ENCODE measurements at regions not wholly inside any gene's neighbourhood (a gene's known extent, or its start where the extent isn't known, plus 50 kb on each side); places are given as distances from the start of the nearest gene placed in this dataset.

GRCh38 chr7:15805891-15806290, 119.4 kb upstream of the MEOX2 start:
- intact Hi-C loops (cut with micrococcal nuclease; ENCODE audit: unreplicated experiment) = no loop called here
- TF ChIP-seq REST (IDR thresholded peaks at IDR 0.05; ENCODE audit: insufficient read depth in 1 of 2, low read depth in 2 of 2, low read length in 1 of 2) (no peak), TCF7L2 (IDR thresholded peaks at IDR 0.05; ENCODE audit: low read depth, low read length) (no peak), POLR2AphosphoS5 (IDR thresholded peaks at IDR 0.05; ENCODE audit: low read depth, low read length) (no peak), SIN3A (IDR thresholded peaks at IDR 0.05; ENCODE audit: borderline replicate concordance, insufficient read depth, low read depth, low read length) (no peak)
- TF ChIP-seq, protein P1, sequence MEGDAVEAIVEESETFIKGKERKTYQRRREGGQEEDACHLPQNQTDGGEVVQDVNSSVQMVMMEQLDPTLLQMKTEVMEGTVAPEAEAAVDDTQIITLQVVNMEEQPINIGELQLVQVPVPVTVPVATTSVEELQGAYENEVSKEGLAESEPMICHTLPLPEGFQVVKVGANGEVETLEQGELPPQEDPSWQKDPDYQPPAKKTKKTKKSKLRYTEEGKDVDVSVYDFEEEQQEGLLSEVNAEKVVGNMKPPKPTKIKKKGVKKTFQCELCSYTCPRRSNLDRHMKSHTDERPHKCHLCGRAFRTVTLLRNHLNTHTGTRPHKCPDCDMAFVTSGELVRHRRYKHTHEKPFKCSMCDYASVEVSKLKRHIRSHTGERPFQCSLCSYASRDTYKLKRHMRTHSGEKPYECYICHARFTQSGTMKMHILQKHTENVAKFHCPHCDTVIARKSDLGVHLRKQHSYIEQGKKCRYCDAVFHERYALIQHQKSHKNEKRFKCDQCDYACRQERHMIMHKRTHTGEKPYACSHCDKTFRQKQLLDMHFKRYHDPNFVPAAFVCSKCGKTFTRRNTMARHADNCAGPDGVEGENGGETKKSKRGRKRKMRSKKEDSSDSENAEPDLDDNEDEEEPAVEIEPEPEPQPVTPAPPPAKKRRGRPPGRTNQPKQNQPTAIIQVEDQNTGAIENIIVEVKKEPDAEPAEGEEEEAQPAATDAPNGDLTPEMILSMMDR (IDR thresholded peaks at IDR 0.05) = no peak

DNA sequence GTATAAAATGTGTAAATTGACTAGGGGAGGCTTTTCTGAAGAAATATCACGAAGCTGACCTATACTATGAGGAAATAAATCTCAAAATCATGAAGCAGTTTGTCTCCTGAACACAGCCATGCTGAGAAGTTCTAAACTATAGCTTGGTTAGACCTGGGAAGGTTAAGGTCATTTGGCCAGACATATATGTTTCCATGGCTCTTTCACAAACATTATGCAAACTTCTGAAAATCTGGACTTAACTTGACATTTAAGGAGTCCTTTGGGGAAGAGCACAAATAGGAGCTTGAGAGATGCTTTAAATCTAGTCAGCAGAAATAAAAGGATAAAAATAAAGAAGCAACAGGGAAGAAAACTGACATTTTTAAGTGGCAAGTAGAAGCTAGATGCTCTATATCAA, 115.9 kb upstream of the MEOX2 start:
- H3K27me3 ChIP-seq (ENCODE audit: control insufficient read depth, insufficient read depth, low read length) = no peaks in the 10 kb centered on the region
- ATAC-seq = no peak

More at GRCh38 chr7:15805891-15806290, 119.4 kb upstream of the MEOX2 start:
- DNase-seq (ENCODE audit: low read depth, low spot score) = no peak
- no peak for ATAC-seq
- H3K9me3 ChIP-seq (ENCODE audit: control insufficient read depth, insufficient read depth, low read depth, low read length) = no peaks in the 10 kb centered on the region
- no peaks in the 10 kb centered on the region for H3K27me3 ChIP-seq (ENCODE audit: control insufficient read depth, insufficient read depth, low read length)
- in situ Hi-C loops (cut with HindIII; ENCODE audit: low pct_unique_long_range_greater_than_20kb, low sequenced_read_pairs) = no loop called here
- no peak overlapping the region for H3K27ac ChIP-seq (ENCODE audit: low read length)
- CTCF ChIA-PET = no interaction called here
- POLR2A ChIA-PET = no interaction called here
- H3K4me1 ChIP-seq (ENCODE audit: control insufficient read depth, insufficient read depth, low read length) = no peaks in the 10 kb centered on the region
- BruUV-seq (replicated peaks) = no TSS peak
- no peaks in the 10 kb centered on the region for H3K36me3 ChIP-seq (ENCODE audit: control insufficient read depth, insufficient read depth, low read length)
- H3K4me3 ChIP-seq (ENCODE audit: low read depth in 2 of 2, low read length in 2 of 2) = no peak overlapping the region

More for the DNA sequence above, 115.9 kb upstream of the MEOX2 start:
- Histone ChIP-seq H3K27ac (ENCODE audit: low read length) (no peak overlapping the region), H3K9me3 (ENCODE audit: control insufficient read depth, insufficient read depth, low read depth, low read length) (no peaks in the 10 kb centered on the region), H3K4me1 (ENCODE audit: control insufficient read depth, insufficient read depth, low read length) (no peaks in the 10 kb centered on the region), H3K4me3 (ENCODE audit: low read depth in 2 of 2, low read length in 2 of 2) (no peak overlapping the region), H3K36me3 (ENCODE audit: control insufficient read depth, insufficient read depth, low read length) (no peaks in the 10 kb centered on the region)
- in situ Hi-C loops (cut with HindIII; ENCODE audit: low pct_unique_long_range_greater_than_20kb, low sequenced_read_pairs) (no loop called here), intact Hi-C loops (cut with micrococcal nuclease; ENCODE audit: unreplicated experiment) (no loop called here)
- ChIA-PET CTCF (interaction anchor here (0.6 kb wide), 1 partner anchor 24 kb away, joined by 3 read pairs; no protein-coding TSS in a partner anchor), POLR2A (no interaction called here)
- no peak for TF ChIP-seq REST (IDR thresholded peaks at IDR 0.05; ENCODE audit: insufficient read depth in 1 of 2, low read depth in 2 of 2, low read length in 1 of 2)
- TF ChIP-seq SIN3A (IDR thresholded peaks at IDR 0.05; ENCODE audit: borderline replicate concordance, insufficient read depth, low read depth, low read length) = no peak
- no peak for TF ChIP-seq POLR2AphosphoS5 (IDR thresholded peaks at IDR 0.05; ENCODE audit: low read depth, low read length)
- TF ChIP-seq, protein P1 (IDR thresholded peaks at IDR 0.05) = no peak
- no peak for TF ChIP-seq TCF7L2 (IDR thresholded peaks at IDR 0.05; ENCODE audit: low read depth, low read length)
- no TSS peak for BruUV-seq (replicated peaks)
- no peak for DNase-seq (ENCODE audit: low read depth, low spot score)

Measured in Panc1 (cell line).